GM10266 (cell line): ENCODE measurements at regions not wholly inside any gene's neighbourhood (a gene's known extent, or its start where the extent isn't known, plus 50 kb on each side); places are given as distances from the start of the nearest gene placed in this dataset.

Experiments used
- DNase-seq: peaks from one replicate; pipeline ENCODE4 v3.0.0; 2012; ENCODE audit errors: extremely low spot score
- CTCF ChIP-seq: IDR thresholded peaks from 2 replicates; pipeline ENCODE4 v1.5.1; 2012; ENCODE audit warnings: mild to moderate bottlenecking, low read depth; ENCODE audit not compliant: control insufficient read depth, insufficient read depth; ENCODE audit errors: missing control alignments

GRCh38 chr10:113420733-113421675 lies 131.8 kb upstream of the HABP2 start:
- no peak for DNase-seq
- TF ChIP-seq CTCF = no peak

- DNase-seq = no peak
- no peak for TF ChIP-seq CTCF
Observed at GRCh38 chr10:113422371-113422770, 130.5 kb upstream of the HABP2 start.

GRCh38 chr10:113423981-113424721 lies 128.7 kb upstream of the HABP2 start:
- no peak for DNase-seq
- no peak for TF ChIP-seq CTCF

DNA sequence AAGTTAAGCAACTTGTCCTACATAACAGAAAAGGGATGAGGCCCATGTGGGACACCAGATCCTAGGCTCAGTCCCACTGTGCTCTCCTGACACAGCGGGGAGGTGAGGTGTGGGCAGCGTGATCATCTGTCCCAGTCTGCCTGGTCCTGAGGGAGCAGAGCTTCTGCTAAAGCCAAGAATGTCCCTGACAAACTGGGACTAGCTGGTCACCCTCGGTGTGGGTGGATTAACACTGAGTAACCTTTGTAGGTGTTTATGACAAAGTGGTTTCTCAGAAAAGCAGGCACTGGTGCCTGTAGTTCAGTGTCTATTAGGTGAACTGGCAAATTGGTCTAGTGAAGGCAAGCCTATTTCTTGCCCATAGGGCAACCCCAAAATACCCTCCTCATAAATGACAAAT lies 127.8 kb upstream of the HABP2 start:
- no peak for TF ChIP-seq CTCF
- DNase-seq = no peak

DNA sequence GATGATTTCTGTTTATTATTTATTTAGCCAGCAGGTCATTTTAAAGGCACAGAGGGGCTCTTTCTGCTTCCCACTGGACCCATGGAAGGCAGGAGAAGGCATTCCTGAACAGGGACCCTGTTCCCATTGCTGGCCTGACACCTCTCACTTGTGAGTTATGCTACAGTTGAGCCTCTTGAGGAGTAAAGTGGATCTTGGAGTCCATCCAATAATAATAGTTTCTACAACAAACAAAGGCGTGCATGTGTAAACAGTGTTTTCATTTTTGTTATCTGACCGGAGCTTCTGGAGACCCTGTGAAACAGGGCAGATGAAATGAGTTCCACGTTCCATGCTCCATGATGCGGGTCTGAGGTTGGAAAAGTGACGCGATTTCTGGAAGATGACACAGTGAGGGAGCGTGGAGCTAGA lies 127.3 kb upstream of the HABP2 start:
- no peak for DNase-seq
- no peak for TF ChIP-seq CTCF

DNA sequence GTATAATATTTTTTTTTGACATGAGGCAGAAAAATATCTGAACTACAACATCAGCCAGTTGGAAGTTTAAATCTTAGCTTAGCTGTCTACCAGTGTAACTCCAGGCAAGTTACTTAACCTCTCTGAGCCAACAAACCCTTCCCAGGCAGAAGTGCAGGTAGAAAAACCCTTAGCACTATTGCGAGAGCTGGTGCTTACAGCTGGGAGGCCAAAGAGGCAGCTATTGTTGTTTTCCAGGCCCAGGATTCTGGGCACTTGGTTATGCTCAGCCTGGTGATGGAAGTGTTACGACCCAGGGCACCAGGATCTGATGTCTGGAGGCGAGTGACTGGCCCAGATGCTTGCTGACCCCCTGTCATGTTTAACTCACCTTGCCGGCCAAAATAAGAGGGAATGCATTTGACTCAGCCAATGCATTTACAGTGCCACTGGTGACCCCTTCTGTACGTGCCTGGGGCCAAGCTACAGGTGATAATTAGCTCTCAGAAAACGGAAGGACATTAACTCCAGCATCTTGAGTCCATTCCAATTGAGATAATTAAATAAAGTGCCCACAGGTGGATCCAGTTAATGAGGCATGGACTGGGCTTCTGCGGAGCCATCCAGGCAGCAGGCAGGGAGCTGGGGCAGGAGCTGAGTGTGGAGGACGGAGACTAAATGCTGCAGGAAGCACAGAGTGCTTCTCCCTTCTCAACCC lies 126.5 kb upstream of the HABP2 start:
- DNase-seq = no peak
- no peak for TF ChIP-seq CTCF
